ENCODE measurements at regions not wholly inside any gene's neighbourhood (a gene's known extent, or its start where the extent isn't known, plus 50 kb on each side); places are given as distances from the start of the nearest gene placed in this dataset.
"Not testable (repeated sequence)": the region's sequence is repeated elsewhere in the genome, so short reads cannot be mapped to it uniquely, and the experiment has no call there.

GRCh38 chr20:40941133-40941610 lies 87.5 kb upstream of the TOP1 start:
- peak; percentile 34 for DNase-seq

DNA sequence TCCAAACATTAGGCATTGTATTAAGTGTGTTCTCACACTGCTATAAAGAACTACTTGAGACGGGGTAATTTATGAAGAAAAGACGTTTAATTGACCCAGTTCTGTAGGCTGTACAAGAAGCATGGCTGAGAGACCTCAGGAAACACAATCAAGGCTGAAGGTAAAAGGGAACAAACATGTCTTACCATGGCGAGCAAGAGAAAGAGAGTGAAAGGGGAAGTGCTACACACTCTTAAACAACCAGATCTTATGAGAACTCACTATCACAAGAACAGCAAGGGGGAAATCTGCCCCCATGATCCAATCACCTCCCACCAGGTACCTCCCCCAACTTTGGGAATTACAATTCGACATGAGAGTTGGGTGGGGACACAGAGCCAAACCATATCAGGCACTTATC lies 86.6 kb upstream of the TOP1 start:
- peak; percentile 29 for DNase-seq

- DNase-seq, result no peak
Measured at GRCh38 chr20:40942775-40943174, 85.8 kb upstream of the TOP1 start.

- DNase-seq, result no peak
Measured at GRCh38 chr20:40943591-40943990, 85.0 kb upstream of the TOP1 start.

- no peak for DNase-seq
Measured at GRCh38 chr20:40945189-40945588, 83.4 kb upstream of the TOP1 start.

- DNase-seq, result peak; percentile 62
Measured at GRCh38 chr20:40945754-40946450, 82.7 kb upstream of the TOP1 start.

DNA sequence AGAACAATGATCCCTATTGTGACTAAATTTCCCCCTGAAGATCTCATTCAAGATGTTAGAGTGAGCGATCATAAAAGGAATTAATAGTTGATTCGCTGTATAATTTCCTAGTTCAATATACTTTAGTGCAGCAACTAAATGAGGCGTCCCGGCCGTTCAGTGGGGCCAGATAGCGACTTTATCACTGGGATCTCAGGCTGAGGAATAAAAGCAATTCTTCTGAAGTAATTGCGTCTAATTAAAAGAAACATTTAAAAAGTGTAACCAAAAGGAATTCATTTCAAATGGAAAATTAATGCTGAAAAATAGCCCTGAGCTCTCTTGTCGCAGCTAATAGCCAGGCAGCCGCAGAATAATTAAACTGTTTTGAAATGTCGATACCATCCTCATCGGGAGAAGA lies 82.2 kb upstream of the TOP1 start:
- no peak for DNase-seq

- DNase-seq, result no peak
Measured at GRCh38 chr20:40948465-40949267, 80.0 kb upstream of the TOP1 start.

DNA sequence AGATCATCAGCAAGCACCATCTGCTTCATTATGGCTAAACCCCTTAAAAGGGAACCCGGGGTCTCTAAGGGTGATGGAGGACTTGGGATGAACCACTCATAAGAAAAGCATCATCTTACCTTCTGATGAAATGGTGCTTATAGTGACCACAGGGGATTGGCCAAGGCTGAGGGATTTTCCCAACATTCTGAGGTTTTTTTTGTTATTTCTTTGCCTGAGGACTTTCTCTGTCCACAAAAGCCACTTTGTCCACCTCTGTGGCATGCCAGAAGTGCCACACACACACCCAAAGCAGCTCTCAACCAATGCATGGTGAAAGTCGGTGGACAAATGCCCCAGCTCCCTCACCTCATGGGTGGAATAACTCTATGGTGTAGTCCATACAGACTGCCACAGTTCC lies 79.3 kb upstream of the TOP1 start:
- DNase-seq, result no peak

DNA sequence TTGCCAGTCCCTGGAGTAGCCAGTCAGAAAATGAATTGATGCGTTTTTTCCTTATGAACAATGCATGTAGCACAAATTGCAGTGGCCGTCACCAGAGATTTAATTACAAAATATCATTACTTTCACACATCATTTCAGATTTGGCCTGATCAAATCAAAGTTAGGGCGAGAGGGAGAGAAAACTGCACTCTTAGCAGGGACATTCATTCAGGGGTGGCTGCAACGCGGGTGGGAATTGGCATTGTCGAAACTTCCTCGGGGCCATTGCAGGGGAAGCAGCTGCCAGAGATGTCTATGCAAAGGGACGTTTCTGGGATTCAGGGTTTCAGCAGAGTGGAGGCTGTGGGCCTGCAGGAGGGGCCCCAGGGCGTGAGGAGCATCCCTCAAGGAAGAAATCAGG lies 76.5 kb upstream of the TOP1 start:
- DNase-seq, result no peak

GRCh38 chr20:40953416-40953815 lies 75.2 kb upstream of the TOP1 start:
- peak; percentile 13 for DNase-seq

GRCh38 chr20:40953856-40954255 lies 74.8 kb upstream of the TOP1 start:
- DNase-seq, result no peak

DNA sequence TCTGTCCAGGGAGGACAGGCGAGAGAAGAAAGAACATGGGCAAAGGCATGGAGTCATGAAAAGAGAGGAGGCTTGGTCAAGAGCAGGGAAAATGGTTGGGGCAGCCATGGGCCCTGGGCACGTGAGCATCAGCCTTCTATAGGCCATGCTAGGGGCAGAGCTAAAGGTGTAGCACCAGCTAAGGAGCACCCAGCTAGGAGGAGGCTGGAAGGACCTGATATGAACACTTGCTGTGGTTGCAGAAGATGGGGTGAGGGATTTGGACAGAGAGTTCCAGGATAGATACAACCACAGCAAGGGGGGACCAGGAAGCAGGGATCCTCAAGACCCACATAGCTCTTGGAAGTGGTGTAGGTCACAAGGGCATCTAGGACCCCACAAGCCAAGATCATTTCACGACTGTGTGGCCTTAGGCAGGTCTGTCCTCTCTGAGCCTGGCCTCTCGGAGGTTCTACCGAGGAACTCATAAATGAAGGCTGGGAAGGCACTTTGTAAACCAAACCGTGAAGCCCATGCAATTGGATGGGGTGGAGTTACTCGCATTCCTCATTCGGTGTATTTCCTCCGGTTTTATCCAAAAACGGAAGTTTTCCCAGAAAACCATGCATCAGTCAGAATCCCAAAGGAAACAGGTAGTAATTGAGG lies 74.0 kb upstream of the TOP1 start:
- DNase-seq, result no peak

DNA sequence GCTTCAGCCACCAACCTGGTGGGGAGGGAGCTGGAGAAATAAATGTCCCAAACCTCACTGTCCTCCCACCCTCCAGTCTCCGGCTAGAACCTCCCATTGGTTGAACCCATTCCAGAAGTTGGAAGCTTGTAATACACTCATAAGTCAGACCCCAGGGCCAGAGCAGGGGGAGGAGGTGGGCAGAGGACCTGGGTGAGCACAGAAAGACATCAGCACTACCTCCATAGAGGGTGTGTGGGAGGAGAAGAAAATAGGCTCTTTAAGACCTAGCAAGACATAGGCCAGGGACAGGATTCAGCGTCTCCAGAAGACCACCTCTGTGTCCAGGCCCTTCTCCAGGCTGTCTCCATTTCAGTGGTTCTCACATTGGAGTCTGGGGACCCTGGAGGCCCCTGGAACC lies 73.3 kb upstream of the TOP1 start:
- DNase-seq, result no peak

DNA sequence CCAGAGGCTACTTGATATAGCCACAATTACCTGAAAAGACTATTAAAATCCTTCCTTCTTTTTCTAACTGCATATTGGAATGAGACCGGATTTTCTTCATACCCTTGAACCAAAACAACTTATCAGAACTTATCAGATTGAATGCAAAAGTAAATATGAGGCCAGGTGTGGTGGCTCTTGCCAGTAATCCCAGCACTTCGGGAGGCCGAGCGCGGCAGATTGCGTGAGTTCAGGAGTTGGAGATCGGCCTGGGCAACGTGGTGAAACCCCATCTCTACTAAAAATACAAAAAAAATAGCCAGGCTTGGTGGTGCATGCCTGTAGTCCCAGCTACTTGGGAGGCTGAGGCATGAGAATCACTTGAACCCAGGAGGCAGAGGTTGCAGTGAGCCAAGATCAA lies 72.8 kb upstream of the TOP1 start:
- not testable (repeated sequence) for DNase-seq

GRCh38 chr20:40956542-40957264 lies 71.9 kb upstream of the TOP1 start:
- DNase-seq, result peak; percentile 73

DNA sequence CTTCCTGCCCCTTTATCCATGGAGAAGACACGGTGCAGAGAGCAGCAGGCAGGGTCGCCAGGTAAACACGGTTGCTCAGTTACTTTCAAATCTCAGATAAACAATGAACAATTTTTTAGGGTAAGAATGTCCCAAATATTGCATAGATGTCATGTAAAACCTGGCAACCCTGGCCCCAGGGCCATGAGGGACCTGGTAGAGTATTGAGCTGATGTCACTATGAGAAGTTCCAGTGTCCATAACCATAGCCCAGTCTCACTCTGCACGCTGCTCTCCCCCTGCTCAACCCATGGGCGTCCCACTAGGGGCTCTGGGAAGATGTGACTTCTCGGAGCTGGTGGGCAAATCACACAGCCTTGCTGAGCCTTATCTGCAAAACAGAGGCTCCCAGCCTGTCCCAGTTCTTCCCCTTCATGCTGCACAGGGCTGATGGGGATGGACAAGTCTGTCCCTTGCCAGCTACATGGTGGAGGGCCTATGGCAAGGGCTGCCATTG lies 71.3 kb upstream of the TOP1 start:
- no peak for DNase-seq

- DNase-seq, result no peak
Measured at GRCh38 chr20:40958598-40958997, 70.0 kb upstream of the TOP1 start.

DNA sequence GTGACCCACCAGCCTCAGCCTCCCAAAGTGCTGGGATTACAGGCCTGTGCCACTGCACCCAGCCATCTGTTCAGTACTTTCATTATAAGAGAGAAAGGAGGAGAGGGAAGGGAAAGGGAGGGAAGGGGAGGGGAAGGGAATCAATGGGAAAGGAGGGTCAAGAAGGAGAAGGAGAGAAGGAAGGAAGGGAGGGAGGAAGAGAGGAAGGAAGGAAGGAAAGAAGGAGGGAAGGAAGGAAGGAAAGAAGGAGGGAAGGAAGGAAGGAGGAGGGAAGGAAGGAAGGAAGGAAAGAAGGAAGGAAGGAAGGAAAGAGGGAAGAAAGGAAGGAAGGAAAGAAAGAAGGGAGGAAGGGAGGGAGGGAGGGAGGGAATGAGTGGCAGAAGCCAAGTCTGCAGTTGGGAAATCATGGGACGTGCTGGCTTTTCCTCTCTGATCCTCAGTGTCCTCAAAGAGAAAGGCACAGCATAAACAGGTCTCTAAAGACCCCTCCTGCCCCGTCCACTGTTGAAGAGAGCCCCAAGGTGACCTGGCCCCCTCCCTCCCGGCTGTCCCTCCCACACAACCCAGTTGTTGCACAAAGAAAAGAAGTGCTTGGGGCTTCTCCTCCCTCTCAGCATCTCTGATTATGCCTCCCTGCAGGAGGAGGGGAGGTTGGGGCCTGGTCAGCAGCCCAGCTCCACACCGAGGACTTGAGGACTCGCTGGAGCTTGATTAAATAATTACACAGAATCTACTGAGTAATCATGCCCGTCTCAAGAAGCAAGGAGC lies 69.1 kb upstream of the TOP1 start:
- DNase-seq, result no peak

- no peak for DNase-seq
Measured at GRCh38 chr20:40960101-40960500, 68.5 kb upstream of the TOP1 start.

DNA sequence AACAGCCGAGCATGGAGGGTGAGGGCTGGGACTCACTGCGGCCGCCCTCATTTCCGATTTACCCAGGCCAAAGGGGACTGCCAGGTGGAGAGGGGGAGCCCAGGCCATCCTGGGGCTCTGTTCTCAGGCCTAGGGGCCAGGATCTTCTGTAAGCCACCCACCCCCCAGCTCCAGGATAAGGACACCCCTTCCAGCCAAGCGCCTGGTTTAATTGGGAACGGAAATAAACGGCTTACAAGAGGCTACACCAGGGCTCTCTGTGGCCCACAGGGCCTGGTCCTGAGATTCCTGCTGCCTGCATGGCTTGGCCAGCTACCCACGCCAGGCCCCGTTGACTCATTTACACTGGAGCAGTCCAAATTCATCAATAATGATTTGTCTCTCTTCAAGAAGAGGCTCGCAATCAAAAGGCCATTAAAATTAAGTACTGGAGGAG lies 68.1 kb upstream of the TOP1 start:
- DNase-seq, result no peak

GRCh38 chr20:40961176-40961575 lies 67.4 kb upstream of the TOP1 start:
- DNase-seq, result no peak

Data from inflammatory macrophage treated with lipopolysaccharide for 4 hours (primary cell).